ENCODE measurements at regions not wholly inside any gene's neighbourhood (a gene's known extent, or its start where the extent isn't known, plus 50 kb on each side); places are given as distances from the start of the nearest gene placed in this dataset.

GRCh38 chr11:70951139-70951804 is 301.1 kb downstream of the SHANK2 start (continued):
- no peak for TF ChIP-seq SMC3 (IDR thresholded peaks at IDR 0.05; ENCODE audit: low read depth, low read length)
- no peak for TF ChIP-seq CHD2 (IDR thresholded peaks at IDR 0.05; ENCODE audit: low read length, partially characterized antibody)
- no peak for TF ChIP-seq SIN3A (IDR thresholded peaks at IDR 0.05; ENCODE audit: borderline replicate concordance, low read depth, low read length)
- no peak for TF ChIP-seq PBX3 (IDR thresholded peaks at IDR 0.05)
- TF ChIP-seq RXRA (IDR thresholded peaks at IDR 0.05; ENCODE audit: borderline replicate concordance, low read depth), result no peak
- TF ChIP-seq EP300 (IDR thresholded peaks at IDR 0.05; ENCODE audit: borderline replicate concordance in 1 of 2, low read depth in 1 of 2, low read length in 1 of 2), result no peak
- TF ChIP-seq RFX5 (IDR thresholded peaks at IDR 0.05; ENCODE audit: low read length), result no peak
- no peak for TF ChIP-seq TEAD4 (IDR thresholded peaks at IDR 0.05; ENCODE audit: borderline replicate concordance, insufficient read depth)

DNA sequence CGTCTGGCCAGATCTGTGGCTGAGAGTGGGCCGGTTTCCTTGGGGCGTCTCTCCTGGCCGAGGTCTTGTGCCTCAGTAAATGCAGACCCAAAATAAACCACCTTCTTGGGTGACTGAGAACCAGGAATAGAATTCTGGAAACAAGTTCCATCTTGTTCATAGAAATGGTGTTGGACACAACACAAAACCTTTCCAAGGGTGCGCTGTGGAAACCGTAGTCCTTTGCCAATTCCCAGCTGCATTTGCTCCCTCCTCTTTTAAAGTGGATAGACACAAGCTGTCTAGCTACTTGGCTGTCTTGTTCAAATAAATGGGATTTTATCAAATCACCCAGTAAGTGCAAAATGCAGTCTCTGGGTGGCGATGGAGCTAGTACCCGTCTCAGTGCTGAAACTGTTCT is 300.2 kb downstream of the SHANK2 start:
- no peaks in the 10 kb centered on the region for H3K27me3 ChIP-seq (ENCODE audit: insufficient read depth)
- TF ChIP-seq FOXJ3 (CRISPR knock-in tag; IDR thresholded peaks at IDR 0.05) (no peak), FOSL2 (IDR thresholded peaks at IDR 0.05; ENCODE audit: borderline replicate concordance, low read depth) (no peak), FOXM1 (IDR thresholded peaks at IDR 0.05; ENCODE audit: low read depth) (no peak), USF1 (IDR thresholded peaks at IDR 0.05; ENCODE audit: borderline replicate concordance, low read depth) (no peak), ELF1 (IDR thresholded peaks at IDR 0.05) (no peak), CTCF (IDR thresholded peaks at IDR 0.05) (no peak)
- H2AFZ ChIP-seq (ENCODE audit: low read depth), result no peak overlapping the region
- no peak overlapping the region for H3K27ac ChIP-seq (ENCODE audit: low read depth in 2 of 2, low read length in 1 of 2)
- H3K4me2 ChIP-seq, result no peak overlapping the region
- H3F3A ChIP-seq (replicated peaks; ENCODE audit: insufficient read depth), result no peaks in the 10 kb centered on the region
- no peaks in the 10 kb centered on the region for H4K20me1 ChIP-seq (ENCODE audit: insufficient read depth)
- CTCF ChIA-PET, result interaction anchor here (0.9 to 1.4 kb wide), 4 partner anchors 10 to 127 kb away, joined by 3 to 4 read pairs (median 3); no protein-coding TSS in a partner anchor
- 59% methylated on average over 4 of the region's 8 CpGs for WGBS (ENCODE audit: low lambda C conversion rate)
- H3K9me3 ChIP-seq, result no peaks in the 10 kb centered on the region
- no peak overlapping the region for H3K9ac ChIP-seq
- POLR2A ChIA-PET, result no interaction called here
- H3K4me3 ChIP-seq (ENCODE audit: low read depth in 2 of 2, low read length in 1 of 2), result no peak overlapping the region
- no peak for DNase-seq
- no peaks in the 10 kb centered on the region for H3K9me2 ChIP-seq
- H3K4me1 ChIP-seq (ENCODE audit: control insufficient read depth in 1 of 2, insufficient read depth in 2 of 2, low read depth in 1 of 2, low read length in 1 of 2), result peaks cover 0 to 3% of the 10 kb centered on the region in 2 experiments; a peak in 1 of 4 replicates
- no peaks in the 10 kb centered on the region for H3K36me3 ChIP-seq (replicated peaks in 1 of 2; ENCODE audit: control insufficient read depth in 1 of 2, insufficient read depth in 2 of 2, low read length in 1 of 2)
- H3K79me2 ChIP-seq (ENCODE audit: insufficient read depth), result no peaks in the 10 kb centered on the region

Measured in SK-N-SH (cell line).